GM18508 (cell line): ENCODE measurements at regions not wholly inside any gene's neighbourhood (a gene's known extent, or its start where the extent isn't known, plus 50 kb on each side); places are given as distances from the start of the nearest gene placed in this dataset.
"Not testable (repeated sequence)": the region's sequence is repeated elsewhere in the genome, so short reads cannot be mapped to it uniquely, and the experiment has no call there.

Experiments
- ATAC-seq: cut with Tn5 transposase; IDR thresholded peaks from one replicate; pipeline ENCODE4 v1.9.1; 2021; ENCODE audit warnings: moderate number of reproducible peaks; ENCODE audit not compliant: insufficient read depth, unreplicated experiment

GRCh38 chr9:22970434-22970975 lies 523.9 kb downstream of the DMRTA1 start:
- ATAC-seq, result no peak

- ATAC-seq, result no peak
These were observed 529.3 kb downstream of the DMRTA1 start for GRCh38 chr9:22975951-22976350.

- ATAC-seq, result no peak
These were observed 529.8 kb downstream of the DMRTA1 start for GRCh38 chr9:22976454-22976853.

GRCh38 chr9:22980429-22980828 lies 533.8 kb downstream of the DMRTA1 start:
- ATAC-seq, result not testable (repeated sequence)

GRCh38 chr9:22986556-22986955 lies 539.9 kb downstream of the DMRTA1 start:
- ATAC-seq, result no peak

GRCh38 chr9:22990349-22990748 lies 543.7 kb downstream of the DMRTA1 start:
- no peak for ATAC-seq

- ATAC-seq, result no peak
These were observed 546.2 kb downstream of the DMRTA1 start for GRCh38 chr9:22992780-22993179.

- ATAC-seq, result no peak
These were observed 551.3 kb downstream of the DMRTA1 start for GRCh38 chr9:22997923-22998322.

GRCh38 chr9:23005156-23005555 lies 558.5 kb downstream of the DMRTA1 start:
- no peak for ATAC-seq

GRCh38 chr9:23006127-23006526 lies 559.5 kb downstream of the DMRTA1 start:
- ATAC-seq, result no peak

GRCh38 chr9:23011669-23012068 lies 565.0 kb downstream of the DMRTA1 start:
- ATAC-seq, result no peak

GRCh38 chr9:23015557-23015956 lies 568.9 kb downstream of the DMRTA1 start:
- ATAC-seq, result no peak

- no peak for ATAC-seq
These were observed 589.8 kb downstream of the DMRTA1 start for GRCh38 chr9:23036416-23036815.

GRCh38 chr9:23039402-23039801 lies 592.8 kb downstream of the DMRTA1 start:
- no peak for ATAC-seq

GRCh38 chr9:23041466-23041865 lies 594.8 kb downstream of the DMRTA1 start:
- no peak for ATAC-seq

GRCh38 chr9:23044549-23044948 lies 597.9 kb downstream of the DMRTA1 start:
- ATAC-seq, result no peak

GRCh38 chr9:23046026-23046425 lies 599.4 kb downstream of the DMRTA1 start:
- not testable (repeated sequence) for ATAC-seq

GRCh38 chr9:23050548-23050947 lies 603.9 kb downstream of the DMRTA1 start:
- ATAC-seq, result no peak

- no peak for ATAC-seq
These were observed 626.5 kb downstream of the DMRTA1 start for GRCh38 chr9:23073136-23073535.

- no peak for ATAC-seq
These were observed 633.2 kb downstream of the DMRTA1 start for GRCh38 chr9:23079798-23080197.

- no peak for ATAC-seq
These were observed 634.8 kb downstream of the DMRTA1 start for GRCh38 chr9:23081377-23081776.

GRCh38 chr9:23088932-23089364 lies 642.3 kb downstream of the DMRTA1 start:
- ATAC-seq, result no peak

GRCh38 chr9:23117616-23118015 lies 671.0 kb downstream of the DMRTA1 start:
- ATAC-seq, result no peak
